ENCODE measurements at regions not wholly inside any gene's neighbourhood (a gene's known extent, or its start where the extent isn't known, plus 50 kb on each side); places are given as distances from the start of the nearest gene placed in this dataset.
"Not testable (repeated sequence)": the region's sequence is repeated elsewhere in the genome, so short reads cannot be mapped to it uniquely, and the experiment has no call there.

- intact Hi-C loops (cut with DNase I), result no loop called here
- H3K9me3 ChIP-seq, result no peaks in the 10 kb centered on the region
- no peak for DNase-seq
- TF ChIP-seq CTCF (IDR thresholded peaks at IDR 0.05), result no peak
- no peak overlapping the region for H3K9ac ChIP-seq (ENCODE audit: low read depth in 2 of 2, low read length in 2 of 2)
- no peaks in the 10 kb centered on the region for H3K4me1 ChIP-seq
- H3K27ac ChIP-seq, result no peak overlapping the region
- H3K27me3 ChIP-seq, result no peaks in the 10 kb centered on the region
- no peak overlapping the region for H3K4me3 ChIP-seq
- no peaks in the 10 kb centered on the region for H3K36me3 ChIP-seq
Observed at GRCh38 chr5:120124961-120125360, 339.1 kb upstream of the PRR16 start.

DNA sequence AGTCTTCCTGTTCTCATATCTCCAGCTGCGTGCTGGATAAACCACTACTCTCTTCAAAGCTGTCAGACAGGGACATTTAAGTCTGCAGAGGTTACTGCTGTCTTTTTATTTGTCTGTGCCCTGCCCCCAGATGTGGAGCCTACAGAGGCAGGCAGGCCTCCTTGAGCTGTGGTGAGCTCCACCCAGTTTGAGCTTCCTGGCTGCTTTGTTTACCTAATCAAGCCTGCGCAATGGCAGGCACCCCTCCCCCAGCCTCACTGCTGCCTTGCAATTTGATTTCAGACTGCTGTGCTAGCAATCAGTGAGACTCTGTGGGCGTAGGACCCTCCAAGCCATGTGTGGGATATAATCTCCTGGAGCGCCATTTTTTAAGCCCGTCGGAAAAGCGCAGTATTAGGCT is 331.8 kb upstream of the PRR16 start:
- intact Hi-C loops (cut with DNase I); H3K4me3 ChIP-seq; H3K27me3 ChIP-seq; H3K27ac ChIP-seq; H3K4me1 ChIP-seq; H3K9ac ChIP-seq (ENCODE audit: low read depth in 2 of 2, low read length in 2 of 2); H3K36me3 ChIP-seq; H3K9me3 ChIP-seq: not testable (repeated sequence)
- peak; percentile 38 for DNase-seq

DNA sequence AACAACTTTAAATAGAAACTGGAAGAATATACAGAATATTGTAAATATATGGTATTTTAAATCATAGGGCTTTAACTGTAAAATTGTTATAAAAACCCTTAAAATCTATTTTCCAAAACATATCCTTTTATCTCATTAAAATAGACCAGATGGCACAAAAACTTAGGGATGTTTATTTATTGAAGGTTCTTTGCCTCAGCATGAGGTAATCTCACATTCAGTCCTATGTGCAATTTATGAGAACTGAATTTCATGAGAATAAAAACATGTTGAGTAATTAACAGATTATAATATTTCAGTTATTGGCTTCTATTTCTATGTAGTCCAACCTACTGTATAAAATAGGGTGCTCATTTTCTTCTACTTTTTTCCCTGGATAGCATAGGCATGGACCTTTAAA is 329.2 kb upstream of the PRR16 start:
- DNase-seq, result no peak
- H3K27me3 ChIP-seq, result no peaks in the 10 kb centered on the region
- H3K9ac ChIP-seq (ENCODE audit: low read depth in 2 of 2, low read length in 2 of 2), result no peak overlapping the region
- H3K36me3 ChIP-seq, result no peaks in the 10 kb centered on the region
- H3K4me3 ChIP-seq, result no peak overlapping the region
- TF ChIP-seq CTCF (IDR thresholded peaks at IDR 0.05), result no peak
- no peak overlapping the region for H3K27ac ChIP-seq
- H3K9me3 ChIP-seq, result no peaks in the 10 kb centered on the region
- H3K4me1 ChIP-seq, result no peaks in the 10 kb centered on the region
- intact Hi-C loops (cut with DNase I), result no loop called here

DNA sequence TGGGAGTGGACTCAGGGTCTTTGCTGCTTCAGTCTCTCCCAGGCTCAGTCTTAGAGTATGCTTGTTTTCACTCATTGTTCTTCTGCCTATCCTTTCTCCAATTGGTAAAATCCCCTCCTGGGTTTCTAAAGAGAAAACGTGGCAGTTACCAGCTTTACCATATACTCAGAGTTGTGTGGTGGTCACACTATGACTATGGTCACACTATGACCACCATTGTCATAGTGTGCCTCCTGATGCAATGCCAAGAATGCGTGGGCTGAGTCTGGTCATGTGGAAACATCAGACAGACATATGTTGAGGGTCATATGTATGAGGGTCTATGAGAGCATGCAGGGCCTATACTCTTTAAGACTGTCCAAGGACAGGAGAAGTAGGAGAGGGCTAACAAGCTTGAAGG is 326.5 kb upstream of the PRR16 start:
- no peaks in the 10 kb centered on the region for H3K27me3 ChIP-seq
- no peak overlapping the region for H3K27ac ChIP-seq
- no peak overlapping the region for H3K4me3 ChIP-seq
- no peaks in the 10 kb centered on the region for H3K9me3 ChIP-seq
- H3K4me1 ChIP-seq, result no peaks in the 10 kb centered on the region
- TF ChIP-seq CTCF (IDR thresholded peaks at IDR 0.05), result no peak
- intact Hi-C loops (cut with DNase I), result no loop called here
- no peak overlapping the region for H3K9ac ChIP-seq (ENCODE audit: low read depth in 2 of 2, low read length in 2 of 2)
- DNase-seq, result no peak
- H3K36me3 ChIP-seq, result no peaks in the 10 kb centered on the region

- H3K27ac ChIP-seq, result peak overlapping the region; percentile 62
- TF ChIP-seq CTCF (IDR thresholded peaks at IDR 0.05), result no peak
- no peaks in the 10 kb centered on the region for H3K9me3 ChIP-seq
- intact Hi-C loops (cut with DNase I), result no loop called here
- no peaks in the 10 kb centered on the region for H3K27me3 ChIP-seq
- no peak overlapping the region for H3K4me3 ChIP-seq
- no peaks in the 10 kb centered on the region for H3K36me3 ChIP-seq
- H3K9ac ChIP-seq (ENCODE audit: low read depth in 2 of 2, low read length in 2 of 2), result no peak overlapping the region
- DNase-seq, result no peak
- no peaks in the 10 kb centered on the region for H3K4me1 ChIP-seq
Observed at GRCh38 chr5:120139039-120139438, 325.1 kb upstream of the PRR16 start.

DNA sequence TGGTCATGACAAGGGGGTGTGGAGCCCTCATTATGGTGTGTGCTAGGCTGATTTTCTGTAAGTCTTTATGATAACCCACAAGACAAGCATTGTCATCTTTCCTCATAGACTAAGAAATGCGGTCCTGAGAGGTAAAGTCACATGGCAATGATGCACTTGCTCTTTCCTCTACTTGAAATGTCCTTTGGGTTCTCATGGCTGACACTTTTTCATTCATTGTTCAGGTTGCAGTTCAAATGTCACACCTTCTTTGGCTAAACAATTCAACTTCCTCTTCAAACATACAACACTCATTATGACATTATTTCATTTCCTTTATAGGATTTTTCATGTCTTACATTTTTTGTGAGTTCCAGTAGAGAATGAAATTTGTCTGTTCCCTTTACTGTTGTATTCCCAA is 323.6 kb upstream of the PRR16 start:
- Histone ChIP-seq H3K27ac (no peak overlapping the region), H3K36me3 (no peaks in the 10 kb centered on the region), H3K9ac (ENCODE audit: low read depth in 2 of 2, low read length in 2 of 2) (no peak overlapping the region), H3K4me1 (no peaks in the 10 kb centered on the region), H3K27me3 (no peaks in the 10 kb centered on the region), H3K4me3 (no peak overlapping the region), H3K9me3 (no peaks in the 10 kb centered on the region)
- DNase-seq, result no peak
- intact Hi-C loops (cut with DNase I), result no loop called here
- no peak for TF ChIP-seq CTCF (IDR thresholded peaks at IDR 0.05)

Data from colonic mucosa (tissue), 4 donors.